ENCODE measurements at regions not wholly inside any gene's neighbourhood (a gene's known extent, or its start where the extent isn't known, plus 50 kb on each side); places are given as distances from the start of the nearest gene placed in this dataset.
"Not testable (repeated sequence)": the region's sequence is repeated elsewhere in the genome, so short reads cannot be mapped to it uniquely, and the experiment has no call there.

DNA sequence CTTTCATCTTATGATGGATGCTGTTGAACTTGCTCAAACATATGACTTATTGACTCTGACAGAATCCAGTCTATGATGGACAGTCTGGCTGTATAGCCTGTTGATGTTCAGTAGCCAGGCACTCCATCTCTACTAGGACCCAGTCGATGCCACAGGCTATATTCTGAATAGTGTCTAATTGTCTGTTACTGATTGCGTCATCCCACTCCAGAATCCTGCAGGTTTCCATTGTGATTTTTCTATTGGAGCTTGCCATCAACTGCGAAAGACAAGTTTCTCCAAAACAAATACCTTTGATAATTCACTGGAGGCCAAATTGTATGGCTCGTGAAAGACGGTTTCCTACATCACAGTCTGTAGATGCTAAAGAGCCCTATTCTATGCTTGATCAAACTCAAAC, 481.7 kb upstream of the CHORDC1 start:
- no peak for DNase-seq (ENCODE audit: low read depth in 2 of 2)
- no peak for TF ChIP-seq CTCF (IDR thresholded peaks at IDR 0.05; ENCODE audit: low read depth, low read length)
- H3K4me3 ChIP-seq (replicated peaks in 1 of 2; ENCODE audit: low read depth in 2 of 2, low read length in 2 of 2), result no peak overlapping the region

DNA sequence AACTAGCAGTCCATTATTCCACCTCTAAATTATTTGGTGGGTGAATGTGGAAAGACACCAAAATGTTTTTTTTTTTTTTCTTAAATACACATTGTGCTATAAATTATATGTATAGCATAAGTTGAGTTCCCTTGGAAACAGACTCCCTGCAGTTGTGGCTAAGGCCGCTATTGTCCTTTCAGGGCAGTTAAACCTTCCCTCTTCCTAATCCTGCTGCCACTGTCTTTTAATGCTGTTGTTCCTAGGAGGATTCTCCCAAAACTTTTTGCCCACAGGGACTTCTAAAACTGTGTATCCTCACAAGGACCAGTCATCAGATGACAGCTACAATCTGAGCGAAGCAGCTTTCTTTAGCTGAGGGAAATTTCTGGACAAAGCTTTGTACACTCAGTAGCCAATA, 478.9 kb upstream of the CHORDC1 start:
- H3K4me3 ChIP-seq (replicated peaks in 1 of 2; ENCODE audit: low read depth in 2 of 2, low read length in 2 of 2), result no peak overlapping the region

DNA sequence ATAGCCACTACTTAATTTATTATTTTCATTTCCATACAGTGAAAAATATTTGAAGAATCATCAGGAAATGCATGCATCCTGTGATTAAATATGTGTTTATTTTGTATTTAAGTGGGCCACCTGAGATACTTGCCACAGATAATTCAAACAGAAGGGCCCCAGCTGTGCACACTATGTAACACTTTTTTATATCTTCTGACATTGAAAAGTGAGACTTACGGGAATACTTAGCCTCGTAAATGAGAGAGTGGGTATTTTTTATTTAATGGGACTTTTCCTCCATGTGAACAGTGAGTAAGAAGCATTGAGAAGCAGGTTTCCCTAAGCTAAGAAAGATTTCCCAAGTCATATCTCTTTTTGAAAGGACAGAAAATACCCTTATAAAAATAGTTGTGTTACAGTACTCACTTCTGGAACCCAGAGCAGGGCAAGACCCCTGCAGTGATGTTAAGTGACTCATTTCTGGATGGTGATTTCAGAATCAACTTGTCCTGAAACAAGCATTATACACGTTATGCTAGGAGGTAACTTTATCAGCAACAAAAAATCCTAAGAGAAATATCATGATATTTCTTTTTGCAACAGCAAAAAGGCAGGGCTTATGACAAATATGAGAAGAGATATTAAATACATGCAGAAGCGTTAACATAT, 478.1 kb upstream of the CHORDC1 start:
- no peak overlapping the region for H3K4me3 ChIP-seq (replicated peaks in 1 of 2; ENCODE audit: low read depth in 2 of 2, low read length in 2 of 2)
- TF ChIP-seq CTCF (IDR thresholded peaks at IDR 0.05; ENCODE audit: low read depth, low read length), result no peak
- peak in 1 of 2 donors; percentile 2 for DNase-seq (ENCODE audit: low read depth in 2 of 2)

More for the DNA sequence above, 478.9 kb upstream of the CHORDC1 start:
- no peak for DNase-seq (ENCODE audit: low read depth in 2 of 2)
- TF ChIP-seq CTCF (IDR thresholded peaks at IDR 0.05; ENCODE audit: low read depth, low read length), result no peak

GRCh38 chr11:90699791-90700400, 477.0 kb upstream of the CHORDC1 start:
- no peak for TF ChIP-seq CTCF (IDR thresholded peaks at IDR 0.05; ENCODE audit: low read depth, low read length)
- no peak for DNase-seq (ENCODE audit: low read depth in 2 of 2)
- H3K4me3 ChIP-seq (replicated peaks in 1 of 2; ENCODE audit: low read depth in 2 of 2, low read length in 2 of 2), result no peak overlapping the region

GRCh38 chr11:90698238-90698637, 475.4 kb upstream of the CHORDC1 start:
- DNase-seq (ENCODE audit: low read depth in 2 of 2), result no peak
- TF ChIP-seq CTCF (IDR thresholded peaks at IDR 0.05; ENCODE audit: low read depth, low read length), result no peak
- no peak overlapping the region for H3K4me3 ChIP-seq (replicated peaks in 1 of 2; ENCODE audit: low read depth in 2 of 2, low read length in 2 of 2)

GRCh38 chr11:90675496-90675895, 452.6 kb upstream of the CHORDC1 start:
- DNase-seq (ENCODE audit: low read depth in 2 of 2); H3K4me3 ChIP-seq (replicated peaks in 1 of 2; ENCODE audit: low read depth in 2 of 2, low read length in 2 of 2): not testable (repeated sequence)

- no peak overlapping the region for H3K4me3 ChIP-seq (replicated peaks in 1 of 2; ENCODE audit: low read depth in 2 of 2, low read length in 2 of 2)
- no peak for DNase-seq (ENCODE audit: low read depth in 2 of 2)
- TF ChIP-seq CTCF (IDR thresholded peaks at IDR 0.05; ENCODE audit: low read depth, low read length), result no peak
These were observed 446.2 kb upstream of the CHORDC1 start for GRCh38 chr11:90669094-90669493.

Data from cardiac fibroblast (primary cell).